ENCODE measurements at regions not wholly inside any gene's neighbourhood (a gene's known extent, or its start where the extent isn't known, plus 50 kb on each side); places are given as distances from the start of the nearest gene placed in this dataset.

- no peak overlapping the region for H3K4me3 ChIP-seq (ENCODE audit: low read length in 3 of 3)
- H3K27ac ChIP-seq (ENCODE audit: low read depth in 2 of 2, low read length in 2 of 2): no peak overlapping the region
- H3K27me3 ChIP-seq (ENCODE audit: control insufficient read depth, insufficient read depth, low read length): no peaks in the 10 kb centered on the region
- intact Hi-C loops (cut with DNase I): no loop called here
- DNase-seq (no peak), FAIRE-seq (no peak)
- no peaks in the 10 kb centered on the region for H3K9me3 ChIP-seq (ENCODE audit: control insufficient read depth in 2 of 3, insufficient read depth in 1 of 3, low read length in 3 of 3)
- no peak overlapping the region for H3K9ac ChIP-seq (ENCODE audit: low read length in 3 of 3)
- H3K4me1 ChIP-seq (ENCODE audit: control insufficient read depth in 2 of 3, insufficient read depth in 2 of 3, low read depth in 1 of 3, low read length in 3 of 3): no peaks in the 10 kb centered on the region
- TF ChIP-seq, protein P1, sequence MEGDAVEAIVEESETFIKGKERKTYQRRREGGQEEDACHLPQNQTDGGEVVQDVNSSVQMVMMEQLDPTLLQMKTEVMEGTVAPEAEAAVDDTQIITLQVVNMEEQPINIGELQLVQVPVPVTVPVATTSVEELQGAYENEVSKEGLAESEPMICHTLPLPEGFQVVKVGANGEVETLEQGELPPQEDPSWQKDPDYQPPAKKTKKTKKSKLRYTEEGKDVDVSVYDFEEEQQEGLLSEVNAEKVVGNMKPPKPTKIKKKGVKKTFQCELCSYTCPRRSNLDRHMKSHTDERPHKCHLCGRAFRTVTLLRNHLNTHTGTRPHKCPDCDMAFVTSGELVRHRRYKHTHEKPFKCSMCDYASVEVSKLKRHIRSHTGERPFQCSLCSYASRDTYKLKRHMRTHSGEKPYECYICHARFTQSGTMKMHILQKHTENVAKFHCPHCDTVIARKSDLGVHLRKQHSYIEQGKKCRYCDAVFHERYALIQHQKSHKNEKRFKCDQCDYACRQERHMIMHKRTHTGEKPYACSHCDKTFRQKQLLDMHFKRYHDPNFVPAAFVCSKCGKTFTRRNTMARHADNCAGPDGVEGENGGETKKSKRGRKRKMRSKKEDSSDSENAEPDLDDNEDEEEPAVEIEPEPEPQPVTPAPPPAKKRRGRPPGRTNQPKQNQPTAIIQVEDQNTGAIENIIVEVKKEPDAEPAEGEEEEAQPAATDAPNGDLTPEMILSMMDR (IDR thresholded peaks at IDR 0.05; ENCODE audit: borderline replicate concordance, extremely low read depth, insufficient read depth): no peak
- no peaks in the 10 kb centered on the region for H3K36me3 ChIP-seq (ENCODE audit: control insufficient read depth in 2 of 3, insufficient read depth in 3 of 3, low read length in 3 of 3)
These were observed 147.5 kb upstream of the SLC39A10 start for GRCh38 chr2:195509551-195509950.

DNA sequence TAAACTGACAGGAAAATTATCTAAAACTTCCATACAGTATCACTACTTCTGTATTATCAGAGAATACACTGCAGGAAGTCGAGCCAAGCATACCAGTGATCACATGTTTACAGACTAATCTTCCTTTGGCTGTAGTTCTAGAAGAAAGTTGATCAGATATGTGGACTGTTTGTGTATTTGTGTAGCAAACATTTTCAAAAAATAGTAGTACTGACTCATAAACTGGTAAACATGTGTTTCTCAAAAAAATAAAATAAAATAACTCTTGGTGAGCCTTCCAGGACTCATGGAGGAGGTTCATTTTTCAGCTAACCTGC, 148.9 kb upstream of the SLC39A10 start:
- no peaks in the 10 kb centered on the region for H3K9me3 ChIP-seq (ENCODE audit: control insufficient read depth in 2 of 3, insufficient read depth in 1 of 3, low read length in 3 of 3)
- intact Hi-C loops (cut with DNase I): no loop called here

GRCh38 chr2:195507447-195508138, 149.4 kb upstream of the SLC39A10 start:
- Histone ChIP-seq H3K9ac (ENCODE audit: low read length in 3 of 3) (no peak overlapping the region), H3K4me3 (ENCODE audit: low read length in 3 of 3) (no peak overlapping the region), H3K27me3 (ENCODE audit: control insufficient read depth, insufficient read depth, low read length) (no peaks in the 10 kb centered on the region), H3K4me1 (ENCODE audit: control insufficient read depth in 2 of 3, insufficient read depth in 2 of 3, low read depth in 1 of 3, low read length in 3 of 3) (no peaks in the 10 kb centered on the region), H3K36me3 (ENCODE audit: control insufficient read depth in 2 of 3, insufficient read depth in 3 of 3, low read length in 3 of 3) (no peaks in the 10 kb centered on the region), H3K27ac (ENCODE audit: low read depth in 2 of 2, low read length in 2 of 2) (no peak overlapping the region), H3K9me3 (ENCODE audit: control insufficient read depth in 2 of 3, insufficient read depth in 1 of 3, low read length in 3 of 3) (no peaks in the 10 kb centered on the region)
- TF ChIP-seq, protein P1 (IDR thresholded peaks at IDR 0.05; ENCODE audit: borderline replicate concordance, extremely low read depth, insufficient read depth): no peak
- intact Hi-C loops (cut with DNase I): no loop called here
- FAIRE-seq: no peak
- no peak for DNase-seq

More for the DNA sequence above, 148.9 kb upstream of the SLC39A10 start:
- Histone ChIP-seq H3K4me3 (ENCODE audit: low read length in 3 of 3) (no peak overlapping the region), H3K27me3 (ENCODE audit: control insufficient read depth, insufficient read depth, low read length) (no peaks in the 10 kb centered on the region), H3K27ac (ENCODE audit: low read depth in 2 of 2, low read length in 2 of 2) (no peak overlapping the region), H3K9ac (ENCODE audit: low read length in 3 of 3) (no peak overlapping the region), H3K36me3 (ENCODE audit: control insufficient read depth in 2 of 3, insufficient read depth in 3 of 3, low read length in 3 of 3) (no peaks in the 10 kb centered on the region), H3K4me1 (ENCODE audit: control insufficient read depth in 2 of 3, insufficient read depth in 2 of 3, low read depth in 1 of 3, low read length in 3 of 3) (no peaks in the 10 kb centered on the region)
- FAIRE-seq (no peak), DNase-seq (no peak)
- TF ChIP-seq, protein P1 (IDR thresholded peaks at IDR 0.05; ENCODE audit: borderline replicate concordance, extremely low read depth, insufficient read depth): no peak

GRCh38 chr2:195505701-195506100, 151.3 kb upstream of the SLC39A10 start:
- Histone ChIP-seq H3K27me3 (ENCODE audit: control insufficient read depth, insufficient read depth, low read length) (no peaks in the 10 kb centered on the region), H3K4me3 (ENCODE audit: low read length in 3 of 3) (no peak overlapping the region), H3K9me3 (ENCODE audit: control insufficient read depth in 2 of 3, insufficient read depth in 1 of 3, low read length in 3 of 3) (no peaks in the 10 kb centered on the region), H3K36me3 (ENCODE audit: control insufficient read depth in 2 of 3, insufficient read depth in 3 of 3, low read length in 3 of 3) (no peaks in the 10 kb centered on the region), H3K27ac (ENCODE audit: low read depth in 2 of 2, low read length in 2 of 2) (no peak overlapping the region), H3K9ac (ENCODE audit: low read length in 3 of 3) (no peak overlapping the region), H3K4me1 (ENCODE audit: control insufficient read depth in 2 of 3, insufficient read depth in 2 of 3, low read depth in 1 of 3, low read length in 3 of 3) (no peaks in the 10 kb centered on the region)
- no peak for DNase-seq
- no peak for FAIRE-seq
- intact Hi-C loops (cut with DNase I): no loop called here
- TF ChIP-seq, protein P1 (IDR thresholded peaks at IDR 0.05; ENCODE audit: borderline replicate concordance, extremely low read depth, insufficient read depth): no peak
